HFF-Myc (cell line): ENCODE measurements at regions not wholly inside any gene's neighbourhood (a gene's known extent, or its start where the extent isn't known, plus 50 kb on each side); places are given as distances from the start of the nearest gene placed in this dataset.
"Not testable (repeated sequence)": the region's sequence is repeated elsewhere in the genome, so short reads cannot be mapped to it uniquely, and the experiment has no call there.

ENCODE experiments used
- DNase-seq: peaks from one replicate; pipeline ENCODE4 v3.0.0-alpha.2; 2011; ENCODE audit warnings: low read depth; ENCODE audit errors: extremely low read depth
- H3K4me3 ChIP-seq: replicated peaks from 2 replicates; pipeline ENCODE4 v1.5.1; 2011; ENCODE audit warnings: low read depth, mild to moderate bottlenecking, control low read depth, low read length
- TF ChIP-seq, protein P1 (sequence below): IDR thresholded peaks from 2 replicates; pipeline ENCODE4 v1.5.1; 2012; ENCODE audit warnings: mild to moderate bottlenecking, low read depth, low read length, control low read depth; ENCODE audit errors: missing control alignments

- DNase-seq, result no peak
- TF ChIP-seq, protein P1, sequence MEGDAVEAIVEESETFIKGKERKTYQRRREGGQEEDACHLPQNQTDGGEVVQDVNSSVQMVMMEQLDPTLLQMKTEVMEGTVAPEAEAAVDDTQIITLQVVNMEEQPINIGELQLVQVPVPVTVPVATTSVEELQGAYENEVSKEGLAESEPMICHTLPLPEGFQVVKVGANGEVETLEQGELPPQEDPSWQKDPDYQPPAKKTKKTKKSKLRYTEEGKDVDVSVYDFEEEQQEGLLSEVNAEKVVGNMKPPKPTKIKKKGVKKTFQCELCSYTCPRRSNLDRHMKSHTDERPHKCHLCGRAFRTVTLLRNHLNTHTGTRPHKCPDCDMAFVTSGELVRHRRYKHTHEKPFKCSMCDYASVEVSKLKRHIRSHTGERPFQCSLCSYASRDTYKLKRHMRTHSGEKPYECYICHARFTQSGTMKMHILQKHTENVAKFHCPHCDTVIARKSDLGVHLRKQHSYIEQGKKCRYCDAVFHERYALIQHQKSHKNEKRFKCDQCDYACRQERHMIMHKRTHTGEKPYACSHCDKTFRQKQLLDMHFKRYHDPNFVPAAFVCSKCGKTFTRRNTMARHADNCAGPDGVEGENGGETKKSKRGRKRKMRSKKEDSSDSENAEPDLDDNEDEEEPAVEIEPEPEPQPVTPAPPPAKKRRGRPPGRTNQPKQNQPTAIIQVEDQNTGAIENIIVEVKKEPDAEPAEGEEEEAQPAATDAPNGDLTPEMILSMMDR, result no peak
- H3K4me3 ChIP-seq, result no peak overlapping the region
Observed at GRCh38 chr14:82786483-82786880, 1252.8 kb upstream of the SEL1L start.

DNA sequence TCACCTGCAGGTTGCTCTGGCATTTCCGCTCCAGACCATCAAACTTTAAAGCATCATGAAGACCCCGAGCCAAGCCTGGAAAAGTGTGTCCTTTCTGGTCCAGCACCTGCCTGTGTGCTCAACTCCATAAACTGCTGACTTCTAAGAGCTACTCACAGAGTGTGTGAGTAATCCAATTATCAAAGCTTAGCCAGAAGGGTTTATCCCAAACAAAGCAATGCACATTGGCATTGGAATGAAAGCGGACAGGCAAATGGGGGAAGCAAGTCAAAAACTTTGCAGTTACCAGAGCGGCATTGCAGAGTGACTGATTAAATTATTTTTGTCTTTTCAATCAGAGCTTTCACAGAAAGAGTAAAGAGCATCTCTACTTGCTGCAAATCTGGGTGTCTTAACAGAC, 1262.4 kb upstream of the SEL1L start:
- no peak for DNase-seq
- TF ChIP-seq, protein P1, result no peak
- H3K4me3 ChIP-seq, result no peak overlapping the region

DNA sequence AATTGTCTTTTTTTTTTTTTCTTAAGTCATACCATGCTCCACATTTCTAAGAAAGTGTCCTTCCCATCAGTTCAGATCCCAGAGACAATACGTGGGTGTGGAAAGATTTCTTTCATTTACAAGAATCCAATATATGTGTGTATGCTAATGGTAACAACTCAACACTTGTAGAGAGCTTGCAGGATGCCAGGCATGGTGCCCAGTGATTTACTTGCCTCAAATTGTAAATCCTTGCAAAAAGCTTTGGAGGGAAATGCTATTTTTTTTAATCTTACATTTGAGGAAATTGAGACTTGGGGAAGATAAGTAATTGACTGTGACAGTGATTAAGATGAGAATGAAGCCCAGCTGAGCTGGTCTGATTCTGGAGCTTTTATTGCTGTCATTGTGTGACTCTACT, 1264.6 kb upstream of the SEL1L start:
- no peak overlapping the region for H3K4me3 ChIP-seq
- DNase-seq, result no peak
- TF ChIP-seq, protein P1, result no peak

DNA sequence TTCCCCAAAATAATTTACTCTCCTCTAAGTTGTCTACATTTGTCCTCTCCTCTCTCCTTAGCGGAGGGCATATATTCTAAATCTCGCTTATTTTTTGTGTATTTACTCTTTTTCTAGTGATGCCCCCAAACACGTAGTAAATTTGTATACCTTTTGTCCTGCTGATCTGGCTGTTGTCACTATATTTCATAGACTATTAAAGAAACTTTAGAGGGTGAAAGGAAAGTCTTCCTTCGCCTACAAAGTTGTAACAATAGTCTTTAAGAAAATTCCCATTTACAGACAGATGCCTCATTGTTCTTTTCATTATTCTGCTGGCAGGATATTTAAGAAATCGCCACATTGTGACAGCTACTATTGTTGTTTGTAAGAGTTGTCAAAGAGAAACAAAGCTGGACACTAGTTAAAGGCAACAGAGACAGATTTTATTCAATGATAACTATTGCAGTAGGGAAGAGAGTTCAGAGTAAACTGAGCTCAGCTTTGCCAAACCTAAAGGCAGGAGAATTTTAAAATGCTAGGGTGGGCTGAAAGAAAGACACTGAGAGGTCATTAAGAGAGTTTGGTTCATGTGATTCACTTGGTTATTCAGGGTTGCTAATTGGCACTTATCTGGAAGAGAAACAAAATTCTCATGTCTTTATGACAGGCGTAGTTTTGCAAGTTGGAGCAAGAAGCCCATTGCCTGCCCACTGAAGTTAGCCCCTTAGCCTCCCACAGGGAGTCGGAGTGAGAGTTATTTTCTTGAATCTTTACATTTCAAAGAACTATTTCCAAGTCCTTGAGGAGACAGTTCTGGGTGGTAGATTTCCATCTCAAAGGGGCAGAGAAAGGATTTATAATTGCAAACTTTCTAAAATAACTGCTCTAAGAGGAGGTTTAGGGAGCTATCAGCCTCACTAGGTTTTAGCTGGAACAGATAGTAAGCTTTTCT, 1272.5 kb upstream of the SEL1L start:
- no peak overlapping the region for H3K4me3 ChIP-seq
- TF ChIP-seq, protein P1, result no peak
- no peak for DNase-seq

- no peak for DNase-seq
- TF ChIP-seq, protein P1, result no peak
- H3K4me3 ChIP-seq, result no peak overlapping the region
Observed at GRCh38 chr14:82811246-82811645, 1277.6 kb upstream of the SEL1L start.

- DNase-seq, result not testable (repeated sequence)
Observed at GRCh38 chr14:82814339-82814738, 1280.7 kb upstream of the SEL1L start.

DNA sequence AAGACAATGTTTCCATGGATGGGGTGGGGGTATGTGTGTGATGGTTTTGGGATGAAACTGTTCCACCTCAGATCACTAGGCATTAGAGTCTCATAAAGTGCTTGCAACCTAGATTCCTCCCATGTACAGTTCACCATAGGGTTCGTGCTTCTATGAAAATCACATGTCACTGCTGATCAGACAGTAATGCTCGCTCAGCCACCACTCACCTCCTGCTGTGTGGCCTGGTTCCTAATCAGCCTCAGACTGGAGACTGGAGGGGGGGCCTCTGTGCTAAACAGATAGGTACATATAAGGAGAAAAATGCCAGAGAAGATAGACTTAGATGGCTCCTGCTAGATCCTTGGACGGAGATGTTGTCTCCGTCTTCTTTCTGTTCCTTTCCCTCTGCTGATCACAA, 1296.9 kb upstream of the SEL1L start:
- H3K4me3 ChIP-seq, result no peak overlapping the region
- TF ChIP-seq, protein P1, result no peak
- no peak for DNase-seq

More at GRCh38 chr14:82814339-82814738, 1280.7 kb upstream of the SEL1L start:
- not testable (repeated sequence) for H3K4me3 ChIP-seq
